GM18951 (cell line): ENCODE measurements at regions not wholly inside any gene's neighbourhood (a gene's known extent, or its start where the extent isn't known, plus 50 kb on each side); places are given as distances from the start of the nearest gene placed in this dataset.
"Not testable (repeated sequence)": the region's sequence is repeated elsewhere in the genome, so short reads cannot be mapped to it uniquely, and the experiment has no call there.

Experiments
- POLR2A ChIP-seq: IDR thresholded peaks from 4 replicates; pipeline ENCODE4 v1.6.1; 2011; ENCODE audit warnings: mild to moderate bottlenecking; ENCODE audit not compliant: insufficient read length, insufficient read depth; ENCODE audit errors: extremely low read depth
- in situ Hi-C: fragments of 300-500 bp; cut with MboI; formaldehyde crosslinking; loops from one replicate; pipeline ENCODE4 v1.12.0; 2022; ENCODE audit warnings: low sequenced_read_pairs, mixed read lengths, inconsistent platforms; ENCODE audit not compliant: unreplicated experiment

DNA sequence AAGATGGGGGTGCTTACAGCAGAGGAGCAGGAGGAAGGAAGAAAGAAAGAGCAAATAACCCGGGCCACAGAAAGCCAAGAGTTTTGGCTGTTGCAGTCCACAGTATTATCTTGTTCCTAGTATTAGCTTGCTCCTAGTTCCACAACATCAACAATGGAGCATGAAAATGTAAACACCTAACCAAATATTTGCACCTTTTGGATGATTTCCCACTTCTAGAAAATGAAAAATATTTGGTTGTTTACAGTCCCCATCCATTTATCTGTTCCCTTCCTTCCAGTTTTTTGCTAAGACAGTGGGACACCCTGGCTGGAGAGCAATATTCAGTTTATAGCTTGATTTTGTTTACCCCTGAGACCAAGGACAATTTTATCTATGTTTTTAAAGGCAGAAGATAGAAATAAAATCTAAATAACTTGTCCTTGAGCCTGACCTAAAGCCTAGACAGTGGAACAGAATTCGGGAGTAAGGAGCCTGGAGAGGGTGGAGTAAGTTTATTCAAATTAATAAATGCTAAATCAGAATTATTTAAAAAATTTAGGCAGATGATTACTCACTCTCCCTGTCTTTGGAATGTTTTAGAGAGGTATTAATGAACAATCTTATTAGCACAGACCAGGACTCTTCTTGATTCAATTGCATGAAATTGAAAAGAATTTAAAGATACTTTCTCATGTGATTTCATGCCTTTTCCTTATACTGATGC lies 51.6 kb downstream of the RESF1 start:
- no peak for TF ChIP-seq POLR2A
- in situ Hi-C loops = no loop called here

DNA sequence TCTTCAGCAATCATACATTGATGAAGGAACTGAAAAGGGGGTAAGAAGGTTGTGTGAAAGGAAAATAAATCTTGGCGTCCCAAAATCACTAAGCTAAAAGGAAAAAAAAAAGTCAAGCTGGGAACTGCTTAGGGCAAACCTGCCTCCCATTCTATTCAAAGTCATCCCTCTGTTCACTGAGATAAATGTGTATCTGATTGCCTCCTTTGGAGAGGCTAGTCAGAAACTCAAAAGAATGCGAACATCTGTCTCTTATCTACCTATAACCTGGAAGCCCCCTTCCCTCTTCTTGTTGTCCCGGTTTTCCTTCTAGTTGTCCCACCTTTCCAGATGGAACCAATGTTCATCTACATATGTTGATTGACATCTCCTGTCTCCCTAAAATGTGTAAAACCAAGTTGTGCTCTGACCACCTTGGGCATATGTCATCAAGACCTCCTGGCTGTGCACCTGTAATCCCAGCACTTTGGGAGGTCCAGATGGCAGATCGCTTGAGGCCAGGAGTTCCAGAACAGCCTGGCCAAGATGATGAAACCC lies 53.1 kb downstream of the RESF1 start:
- TF ChIP-seq POLR2A = no peak
- in situ Hi-C loops = no loop called here

DNA sequence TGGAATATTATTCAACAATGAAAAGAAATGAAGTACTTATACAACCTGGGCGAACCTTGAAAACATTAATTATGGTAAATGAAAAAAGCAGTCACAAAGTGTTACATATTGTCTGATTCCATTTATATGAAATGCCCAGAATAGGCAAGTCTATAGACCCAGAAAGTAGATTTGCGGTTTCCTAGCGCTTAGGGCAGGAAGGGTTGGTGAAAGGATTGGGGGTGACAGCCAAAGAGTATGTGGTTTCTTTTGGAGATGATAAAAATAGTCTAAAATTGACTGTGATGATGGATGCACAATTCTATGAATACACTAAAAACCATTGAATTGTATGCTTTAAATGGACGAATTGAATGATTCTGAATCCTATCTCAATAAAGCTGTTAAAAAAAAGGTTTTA lies 55.8 kb downstream of the RESF1 start:
- no peak for TF ChIP-seq POLR2A
- in situ Hi-C loops = no loop called here

DNA sequence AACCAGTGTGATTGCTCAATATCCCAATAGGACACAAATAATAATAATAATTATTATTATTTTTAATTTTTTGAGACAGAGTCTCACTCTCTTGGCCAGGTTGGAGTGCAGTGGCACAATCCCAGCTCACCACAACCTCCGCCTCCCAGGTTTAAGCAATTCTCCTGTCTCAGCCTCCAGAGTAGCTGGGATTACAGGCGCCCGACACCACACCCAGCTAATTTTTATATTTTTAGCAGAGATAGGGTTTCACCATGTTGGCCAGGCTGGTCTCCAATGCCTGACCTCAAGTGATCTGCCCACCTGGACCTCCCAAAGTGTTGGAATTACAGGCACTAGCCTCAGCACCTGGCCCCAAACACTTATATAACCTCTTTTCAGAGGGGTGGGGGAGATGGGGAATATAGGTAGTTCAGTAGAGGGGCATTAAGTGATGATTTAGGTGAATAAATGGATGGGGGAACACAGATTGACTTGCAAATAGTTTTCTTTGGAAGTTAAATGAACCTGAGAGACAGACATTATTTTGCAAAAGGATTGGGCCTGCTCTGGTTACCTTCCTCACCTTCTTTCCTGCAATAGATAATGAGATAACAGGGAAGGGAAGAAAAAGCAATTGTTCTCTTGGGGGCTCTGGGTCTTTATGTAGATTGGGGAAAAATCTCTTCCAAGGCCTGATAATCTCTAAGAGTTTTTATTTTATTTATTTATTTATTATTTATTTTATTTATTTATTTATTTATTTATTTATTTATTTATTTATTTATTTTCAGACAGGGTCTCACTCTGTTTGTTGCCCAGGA lies 57.7 kb downstream of the RESF1 start:
- TF ChIP-seq POLR2A = no peak
- in situ Hi-C loops = no loop called here

DNA sequence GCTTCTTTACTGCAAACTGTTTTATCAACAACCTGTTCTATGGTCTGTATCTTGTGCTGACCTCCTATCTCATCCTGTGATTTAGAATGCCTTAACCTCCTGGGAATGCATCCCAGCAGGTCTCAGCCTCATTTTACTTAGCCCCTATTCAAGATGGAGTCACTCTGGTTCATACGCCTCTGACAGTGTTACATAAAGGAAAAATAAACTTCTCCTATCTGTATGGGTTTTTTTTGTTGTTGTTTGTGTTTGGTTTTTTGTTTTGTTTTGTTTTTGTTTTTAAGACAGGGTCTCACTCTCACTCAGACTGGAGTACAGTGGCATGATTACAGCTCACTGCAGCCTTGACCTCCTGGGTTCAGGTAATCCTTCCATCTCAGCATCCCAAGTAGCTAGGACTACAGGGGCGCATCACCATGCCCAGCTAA lies 62.1 kb downstream of the RESF1 start:
- no peak for TF ChIP-seq POLR2A
- in situ Hi-C loops = no loop called here

DNA sequence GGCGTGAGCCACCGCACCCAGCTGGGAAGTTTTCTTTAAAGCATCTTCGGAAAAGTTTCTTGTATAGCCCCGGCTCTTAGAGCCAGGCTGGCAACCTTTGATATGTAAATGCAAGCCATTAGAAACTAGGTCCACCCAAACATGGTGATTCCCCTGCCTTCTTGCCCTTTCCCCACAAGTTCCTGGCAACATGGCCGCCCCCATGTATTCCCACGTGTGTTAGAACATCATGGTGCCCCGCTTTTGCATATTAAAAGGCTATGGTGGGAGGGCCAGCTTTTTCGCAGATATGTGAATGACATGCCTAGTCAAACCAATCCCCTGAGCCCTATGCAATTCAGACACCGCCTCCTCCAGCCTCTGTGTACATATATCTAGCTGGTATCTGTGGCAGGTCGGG lies 63.2 kb downstream of the RESF1 start:
- in situ Hi-C loops = not testable (repeated sequence)

DNA sequence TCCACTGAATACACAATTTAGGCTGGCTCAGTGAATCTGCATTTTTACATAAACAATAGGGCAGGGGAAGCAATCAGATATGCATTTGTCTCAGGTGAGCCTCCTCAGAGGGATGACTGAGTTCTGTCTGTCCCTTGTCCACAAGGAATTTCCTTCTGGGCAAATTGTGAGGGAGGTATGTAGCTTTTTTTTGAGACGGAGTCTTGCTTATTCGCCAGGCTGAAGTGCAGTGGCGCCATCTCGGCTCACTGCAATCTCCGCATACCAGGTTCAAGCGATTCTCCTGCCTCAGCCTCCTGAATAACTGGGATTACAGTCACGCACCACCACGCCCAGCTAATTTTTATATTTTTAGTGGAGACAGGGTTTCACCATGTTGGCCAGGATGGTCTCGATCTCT lies 64.6 kb downstream of the RESF1 start:
- in situ Hi-C loops = not testable (repeated sequence)

DNA sequence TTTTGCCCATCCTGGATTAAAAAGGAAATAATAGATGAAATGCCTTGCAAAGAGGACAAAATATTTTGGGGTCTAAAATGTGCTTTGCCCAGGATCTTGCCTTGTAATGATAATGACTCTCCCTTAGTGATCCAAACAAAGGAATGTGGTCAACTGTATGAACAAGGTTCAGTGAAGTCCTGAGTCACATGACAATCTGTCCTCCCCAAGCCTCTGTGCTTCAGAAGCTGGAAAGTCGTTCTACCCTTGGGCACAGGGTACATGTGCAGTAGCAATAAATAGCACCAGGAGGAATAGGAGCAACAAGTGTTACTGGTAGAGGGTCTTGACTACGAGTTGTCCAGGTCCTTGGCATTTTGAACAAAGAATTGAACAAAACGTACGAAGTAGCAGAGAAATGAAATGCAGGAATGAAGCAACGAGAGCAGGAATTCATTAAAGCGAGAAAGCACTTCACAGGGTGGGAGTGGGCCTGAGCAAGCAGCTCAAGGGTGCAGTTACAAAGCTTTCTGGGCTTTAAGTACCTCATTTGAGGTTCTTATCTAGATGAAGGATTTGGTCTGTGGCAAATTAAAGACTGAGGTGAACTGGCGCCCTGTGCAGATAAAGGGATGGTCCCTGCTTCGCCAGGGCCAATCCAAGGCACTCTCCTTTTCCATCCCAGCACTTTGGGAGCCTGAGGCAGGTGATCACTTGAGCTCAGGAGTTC lies 65.8 kb downstream of the RESF1 start:
- in situ Hi-C loops = no loop called here

DNA sequence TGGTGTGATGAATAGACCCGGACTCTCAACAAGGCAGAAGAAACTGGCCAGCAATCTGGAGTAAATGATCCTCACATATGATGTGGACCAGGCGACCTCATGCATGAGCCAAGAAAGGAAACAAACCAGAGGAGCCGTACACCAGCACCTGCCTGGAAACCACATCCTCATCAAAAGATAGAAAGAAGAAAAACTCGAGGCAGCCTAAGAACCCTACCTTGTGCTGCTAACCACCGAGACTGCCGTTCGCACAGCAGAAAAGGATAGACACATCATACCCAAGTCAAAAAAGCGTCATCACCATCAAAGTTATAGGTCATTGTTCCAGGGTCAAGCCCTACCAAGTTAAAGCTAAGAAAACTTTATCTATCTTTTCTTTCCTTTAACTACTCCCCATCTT lies 66.7 kb downstream of the RESF1 start:
- TF ChIP-seq POLR2A = no peak
- in situ Hi-C loops = no loop called here

More for the DNA sequence above, 65.8 kb downstream of the RESF1 start:
- no peak for TF ChIP-seq POLR2A

DNA sequence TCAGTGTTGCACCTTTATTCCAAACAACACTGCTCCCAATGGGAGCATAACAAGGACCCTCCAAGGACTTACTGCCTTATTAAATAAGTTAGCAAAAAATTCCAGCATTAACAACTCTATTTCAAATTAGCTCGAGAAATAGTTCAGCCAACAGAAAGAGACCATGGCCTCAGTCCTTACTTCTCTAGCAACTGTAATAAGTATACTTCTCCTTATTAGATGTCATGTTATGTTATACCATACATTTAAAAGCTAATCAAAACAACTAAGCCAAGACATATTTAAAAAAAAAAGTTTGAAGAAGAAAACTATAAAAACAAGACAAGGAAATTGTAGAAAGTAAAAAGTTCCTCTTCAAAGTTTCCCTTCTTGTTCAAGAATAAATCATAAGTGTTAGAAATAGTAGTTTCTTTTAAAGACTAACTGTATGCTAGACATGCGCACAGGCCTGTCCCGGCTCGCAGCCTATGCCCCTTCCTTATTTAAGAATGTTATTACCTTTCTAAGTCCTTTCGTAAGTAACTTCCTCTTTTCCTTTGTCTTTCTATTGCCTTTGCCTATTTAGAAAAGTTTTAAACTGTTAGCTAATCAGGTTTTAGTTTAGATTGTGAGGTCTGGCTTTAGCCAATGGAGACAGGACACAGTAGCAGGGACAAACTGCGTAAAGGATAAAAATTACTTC lies 68.6 kb downstream of the RESF1 start:
- in situ Hi-C loops = no loop called here
- no peak for TF ChIP-seq POLR2A

DNA sequence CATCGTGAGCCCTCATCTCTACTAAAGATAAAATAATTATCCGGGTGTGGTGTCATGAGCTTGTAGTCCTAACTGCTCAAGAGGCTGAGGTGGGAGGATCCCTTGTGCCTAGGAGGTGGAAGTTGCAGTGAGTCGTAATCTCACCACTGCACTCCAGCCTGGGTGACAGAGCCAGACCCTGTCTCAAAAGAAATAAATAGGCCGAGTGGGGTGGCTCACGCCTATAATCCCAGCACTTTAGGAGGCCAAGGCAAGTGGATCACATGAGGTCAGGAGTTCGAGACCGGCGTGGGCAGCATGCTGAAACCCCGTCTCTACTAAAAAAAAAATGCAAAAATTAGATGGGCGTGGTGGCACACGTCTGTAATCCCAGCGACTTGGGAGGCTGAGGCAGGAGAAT lies 70.9 kb downstream of the RESF1 start:
- TF ChIP-seq POLR2A = no peak
- in situ Hi-C loops = no loop called here

DNA sequence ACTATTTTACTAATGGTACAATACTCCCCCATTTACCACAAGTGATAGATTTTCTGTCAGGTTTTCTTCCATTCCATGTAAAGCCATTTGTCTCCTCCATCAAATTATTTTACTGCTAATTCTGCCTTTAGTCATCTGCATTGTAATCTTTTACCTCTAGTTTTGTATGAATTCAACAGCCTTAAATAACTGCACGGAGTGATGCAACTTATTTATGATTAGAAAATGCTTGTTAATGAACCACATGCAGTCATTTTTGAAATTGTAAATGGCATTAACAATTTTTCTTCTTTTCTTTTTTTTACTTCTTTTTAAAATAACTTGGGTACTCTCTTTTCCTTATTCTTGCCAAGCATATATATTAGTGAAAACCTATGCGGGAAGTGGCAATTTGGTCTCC lies 71.5 kb downstream of the RESF1 start:
- in situ Hi-C loops = no loop called here
- no peak for TF ChIP-seq POLR2A

DNA sequence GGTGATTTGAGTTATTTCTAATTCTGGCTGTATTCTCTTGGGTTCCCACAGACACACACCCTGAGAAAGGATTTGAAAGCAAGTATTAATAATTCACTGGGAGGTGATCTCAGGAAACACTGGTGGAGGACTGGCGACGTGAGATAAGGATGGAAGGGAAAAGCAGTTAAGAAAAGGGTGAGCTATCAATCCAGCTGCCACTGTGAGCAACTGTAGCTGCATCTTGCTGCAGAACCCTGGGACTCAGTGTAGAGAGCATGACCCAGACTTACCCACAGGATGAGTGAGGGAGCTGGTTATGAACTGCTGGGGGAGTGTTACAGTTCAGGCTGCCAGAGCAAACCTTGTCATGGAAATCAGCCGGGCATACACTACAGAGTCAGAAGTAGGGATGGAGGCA lies 71.9 kb downstream of the RESF1 start:
- in situ Hi-C loops = no loop called here
- no peak for TF ChIP-seq POLR2A
